ENCODE measurements at regions not wholly inside any gene's neighbourhood (a gene's known extent, or its start where the extent isn't known, plus 50 kb on each side); places are given as distances from the start of the nearest gene placed in this dataset.
A peak's percentile ranks its signal among the peaks of the same experiment; 100 is the strongest.

DNA sequence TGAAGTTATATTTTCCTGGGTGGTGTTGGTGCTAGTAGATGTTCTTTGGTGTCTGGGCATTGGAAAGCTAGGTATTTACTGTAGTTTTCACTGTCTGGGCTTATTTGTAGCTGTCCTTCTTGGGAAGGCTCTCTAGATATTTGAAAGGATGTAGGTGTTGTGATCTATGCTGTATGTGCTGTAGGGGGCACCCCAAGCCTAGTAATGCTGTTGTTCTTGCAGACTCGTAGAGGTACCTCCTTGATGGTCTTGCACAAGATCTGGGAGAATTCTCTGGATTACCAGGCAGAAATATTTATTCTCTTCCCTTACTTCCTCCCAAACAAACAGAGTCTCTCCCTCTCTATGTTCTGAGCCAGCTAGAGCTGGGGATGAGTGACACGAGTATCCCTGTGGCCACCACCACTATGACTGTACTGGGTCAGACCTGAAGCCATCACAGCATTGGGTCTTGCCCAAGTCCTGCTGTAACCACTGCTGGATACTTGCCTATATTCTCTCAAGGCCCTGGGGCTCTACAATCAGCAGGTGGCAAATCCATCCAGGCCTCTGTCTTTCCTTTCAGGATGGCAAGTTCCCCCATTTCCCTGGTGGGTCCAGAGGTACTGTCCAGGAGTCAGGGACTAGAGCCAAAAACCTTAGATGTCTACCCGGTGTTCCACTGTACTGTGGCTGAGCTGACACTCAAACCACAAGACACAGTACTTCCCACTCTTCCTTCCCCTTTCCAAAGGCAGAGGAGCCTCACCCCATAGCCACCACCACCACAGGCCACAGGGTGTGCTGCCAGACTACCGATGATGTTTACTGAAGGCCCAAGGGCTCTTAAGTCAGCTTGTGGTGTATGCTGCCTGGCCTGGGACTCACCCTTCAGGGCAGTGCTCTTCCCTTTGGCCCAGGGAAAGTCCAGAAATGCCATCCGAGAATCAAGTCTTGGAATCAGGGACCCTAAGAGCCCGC lies 195.2 kb upstream of the DPPA4 start:
- TF ChIP-seq, protein P1, sequence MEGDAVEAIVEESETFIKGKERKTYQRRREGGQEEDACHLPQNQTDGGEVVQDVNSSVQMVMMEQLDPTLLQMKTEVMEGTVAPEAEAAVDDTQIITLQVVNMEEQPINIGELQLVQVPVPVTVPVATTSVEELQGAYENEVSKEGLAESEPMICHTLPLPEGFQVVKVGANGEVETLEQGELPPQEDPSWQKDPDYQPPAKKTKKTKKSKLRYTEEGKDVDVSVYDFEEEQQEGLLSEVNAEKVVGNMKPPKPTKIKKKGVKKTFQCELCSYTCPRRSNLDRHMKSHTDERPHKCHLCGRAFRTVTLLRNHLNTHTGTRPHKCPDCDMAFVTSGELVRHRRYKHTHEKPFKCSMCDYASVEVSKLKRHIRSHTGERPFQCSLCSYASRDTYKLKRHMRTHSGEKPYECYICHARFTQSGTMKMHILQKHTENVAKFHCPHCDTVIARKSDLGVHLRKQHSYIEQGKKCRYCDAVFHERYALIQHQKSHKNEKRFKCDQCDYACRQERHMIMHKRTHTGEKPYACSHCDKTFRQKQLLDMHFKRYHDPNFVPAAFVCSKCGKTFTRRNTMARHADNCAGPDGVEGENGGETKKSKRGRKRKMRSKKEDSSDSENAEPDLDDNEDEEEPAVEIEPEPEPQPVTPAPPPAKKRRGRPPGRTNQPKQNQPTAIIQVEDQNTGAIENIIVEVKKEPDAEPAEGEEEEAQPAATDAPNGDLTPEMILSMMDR (IDR thresholded peaks at IDR 0.05; ENCODE audit: control extremely low read depth, extremely low read depth, low read depth, missing control alignments), result peak; percentile 14
- POLR2A ChIA-PET, result no interaction called here
- DNase-seq (ENCODE audit: extremely low spot score), result no peak
- CTCF ChIA-PET, result interaction anchor here (1.7 kb wide), 1 partner anchor 782 kb away, joined by 9 read pairs; no protein-coding TSS in a partner anchor

DNA sequence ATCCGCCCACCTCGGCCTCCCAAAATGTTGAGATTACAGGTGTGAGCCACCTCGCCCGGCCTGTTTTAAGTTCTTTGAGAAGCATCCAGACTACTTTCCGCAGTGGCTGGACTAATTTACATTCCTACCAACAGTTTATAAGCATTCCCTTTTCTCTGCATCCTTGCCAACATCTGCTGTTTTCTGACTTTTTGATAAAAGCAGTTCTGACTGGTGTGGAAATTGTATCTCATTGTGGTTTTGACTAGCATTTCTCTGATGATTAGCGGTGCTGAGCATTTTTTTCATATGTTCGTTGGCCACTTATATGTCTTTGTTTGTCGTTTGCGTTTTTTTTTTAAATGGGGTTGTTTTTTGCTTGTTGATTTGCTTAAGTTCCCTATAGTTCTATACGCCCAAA lies 208.4 kb upstream of the DPPA4 start:
- TF ChIP-seq, protein P1 (IDR thresholded peaks at IDR 0.05; ENCODE audit: control extremely low read depth, extremely low read depth, low read depth, missing control alignments), result no peak
- CTCF ChIA-PET, result no interaction called here
- DNase-seq (ENCODE audit: extremely low spot score), result no peak
- POLR2A ChIA-PET, result no interaction called here

DNA sequence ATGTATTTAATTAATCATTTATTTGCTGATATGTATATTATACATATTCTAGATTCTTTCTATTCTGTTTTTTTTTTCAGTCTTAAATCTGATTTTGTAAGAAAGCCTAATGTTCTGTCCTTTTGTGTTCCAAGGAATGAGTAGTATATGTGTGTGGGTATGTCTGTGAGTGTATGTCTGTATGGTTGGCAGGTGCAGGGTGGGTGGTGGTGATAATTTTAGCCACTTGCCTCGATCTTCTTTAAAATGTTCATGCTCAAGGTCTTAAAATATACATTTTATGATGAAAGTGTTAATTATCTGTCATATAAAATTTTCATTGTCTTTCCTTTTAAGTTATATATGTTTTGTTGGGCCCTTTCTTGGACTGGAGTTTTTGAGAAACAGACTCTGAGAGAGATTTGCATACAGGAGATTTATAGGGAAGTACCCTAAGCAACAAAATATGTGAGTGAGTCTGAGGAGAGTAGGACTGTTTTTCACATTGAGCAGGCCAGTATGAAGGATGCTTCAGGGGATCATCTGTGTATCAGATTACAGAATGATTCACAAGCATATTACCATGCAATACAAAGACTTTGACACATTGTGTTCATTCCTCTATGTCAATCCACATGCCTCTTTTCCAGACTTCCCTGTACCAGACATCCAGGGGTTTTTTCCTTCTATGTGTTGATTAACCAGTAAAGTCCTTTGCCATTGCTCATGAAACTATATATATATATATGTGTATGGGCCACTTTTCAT lies 211.0 kb upstream of the DPPA4 start:
- ChIA-PET POLR2A (no interaction called here), CTCF (no interaction called here)
- TF ChIP-seq, protein P1 (IDR thresholded peaks at IDR 0.05; ENCODE audit: control extremely low read depth, extremely low read depth, low read depth, missing control alignments), result no peak
- DNase-seq (ENCODE audit: extremely low spot score), result no peak

DNA sequence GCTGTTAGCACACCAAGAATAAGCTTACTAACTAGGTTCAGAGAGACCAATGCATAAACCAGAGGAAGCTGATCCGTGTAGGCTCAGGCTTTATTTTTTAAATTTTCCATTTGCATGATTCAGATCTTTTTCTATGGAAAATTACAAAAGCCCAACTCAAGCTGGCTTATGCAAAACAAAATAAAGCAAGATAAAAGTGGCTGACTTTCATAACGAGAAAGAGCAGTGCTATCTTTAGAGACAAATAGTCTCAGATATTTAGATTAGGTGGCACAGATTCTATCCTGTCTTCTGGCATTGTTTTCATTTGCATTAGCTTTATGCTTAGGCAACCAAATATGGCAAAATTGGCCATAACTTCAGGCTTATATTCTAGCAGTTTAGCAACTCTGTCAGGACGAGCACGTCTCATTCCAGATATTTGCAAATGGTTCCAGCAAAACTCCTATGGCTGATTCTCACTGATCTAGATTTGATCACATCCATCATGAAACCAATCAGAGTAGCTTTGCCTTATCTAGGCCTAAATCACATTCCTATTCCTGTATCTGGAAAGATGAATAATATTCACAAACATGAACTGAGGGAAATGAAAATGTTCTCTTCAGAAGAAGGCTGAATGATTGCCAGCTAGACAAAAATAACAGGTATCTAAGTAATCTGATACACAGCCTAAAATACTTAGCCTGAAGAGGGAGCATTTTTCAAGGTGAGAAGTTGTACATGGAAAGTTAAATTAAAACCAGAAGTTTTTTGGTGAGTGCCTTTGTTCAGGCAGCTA lies 216.4 kb upstream of the DPPA4 start:
- CTCF ChIA-PET, result interaction anchor here (1.1 kb wide), 1 partner anchor 16 kb away, joined by 3 read pairs; no protein-coding TSS in a partner anchor
- POLR2A ChIA-PET, result no interaction called here
- TF ChIP-seq, protein P1 (IDR thresholded peaks at IDR 0.05; ENCODE audit: control extremely low read depth, extremely low read depth, low read depth, missing control alignments), result no peak
- no peak for DNase-seq (ENCODE audit: extremely low spot score)

DNA sequence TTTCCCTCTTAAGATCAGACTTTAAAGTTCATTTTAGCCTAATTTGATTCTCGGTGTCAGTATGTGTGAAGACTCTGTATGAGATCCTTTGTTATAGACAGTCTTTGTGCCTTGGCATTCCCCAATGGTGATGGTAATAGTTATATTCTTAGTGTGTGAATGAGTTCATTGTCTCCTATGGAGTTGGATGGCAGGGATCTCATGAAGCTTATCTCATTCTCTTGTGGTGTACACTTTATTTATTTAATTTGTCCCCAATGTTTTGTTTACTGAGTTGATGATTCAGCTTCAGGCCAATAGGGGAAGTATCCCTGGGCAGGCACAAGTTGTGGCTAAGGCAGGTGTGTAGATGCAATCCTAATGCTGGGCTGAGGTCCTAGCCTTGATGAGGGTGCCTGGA lies 222.0 kb upstream of the DPPA4 start:
- ChIA-PET CTCF (interaction anchor here (0.7 to 2.0 kb wide), 2 partner anchors 9 to 28 kb away, joined by 3 to 5 read pairs; no protein-coding TSS in a partner anchor), POLR2A (no interaction called here)
- no peak for DNase-seq (ENCODE audit: extremely low spot score)

More for the DNA sequence above, 222.0 kb upstream of the DPPA4 start:
- TF ChIP-seq, protein P1 (IDR thresholded peaks at IDR 0.05; ENCODE audit: control extremely low read depth, extremely low read depth, low read depth, missing control alignments), result no peak

All from GM10248 (cell line).